ENCODE measurements at regions not wholly inside any gene's neighbourhood (a gene's known extent, or its start where the extent isn't known, plus 50 kb on each side); places are given as distances from the start of the nearest gene placed in this dataset.

- peaks cover 0 to 2% (median 0%) of the 10 kb centered on the region in 3 donors for H3K27me3 ChIP-seq (ENCODE audit: control insufficient read depth in 3 of 3, insufficient read depth in 3 of 3, low read length in 3 of 3)
- FAIRE-seq, result no peak
These were observed 315.5 kb upstream of the AZI2 start for GRCh38 chr3:28664123-28664522.

GRCh38 chr3:28667646-28668621 lies 319.3 kb upstream of the AZI2 start:
- WGBS, 3 donors, result 18 to 37% (median 20%) methylated on average over 5 of the region's 5 CpGs
- no peaks in the 10 kb centered on the region for H3K36me3 ChIP-seq (ENCODE audit: control insufficient read depth in 3 of 3, insufficient read depth in 2 of 3, low read depth in 1 of 3, low read length in 3 of 3)
- no peak for FAIRE-seq

More at GRCh38 chr3:28664123-28664522, 315.5 kb upstream of the AZI2 start:
- H3K27ac ChIP-seq (ENCODE audit: low read depth in 1 of 3, low read length in 2 of 3), result no peak overlapping the region
- H3K4me1 ChIP-seq (ENCODE audit: control insufficient read depth in 3 of 3, insufficient read depth in 2 of 3, low read depth in 1 of 3, low read length in 2 of 3), result no peaks in the 10 kb centered on the region
- no peak for DNase-seq
- no peaks in the 10 kb centered on the region for H3K36me3 ChIP-seq (ENCODE audit: control insufficient read depth in 3 of 3, insufficient read depth in 2 of 3, low read depth in 1 of 3, low read length in 3 of 3)
- no peaks in the 10 kb centered on the region for H3K9me3 ChIP-seq (ENCODE audit: control insufficient read depth in 2 of 2, insufficient read depth in 1 of 2, low read depth in 1 of 2, low read length in 1 of 2)
- no peak overlapping the region for H3K4me3 ChIP-seq (ENCODE audit: low read depth in 1 of 3, low read length in 3 of 3)
- 85 to 92% (median 92%) methylated on average over 5 of the region's 5 CpGs for WGBS, 3 donors

GRCh38 chr3:28669870-28670269 lies 321.2 kb upstream of the AZI2 start:
- FAIRE-seq, result no peak
- 54 to 76% (median 63%) methylated on average over 2 of the region's 2 CpGs for WGBS, 3 donors

More at GRCh38 chr3:28667646-28668621, 319.3 kb upstream of the AZI2 start:
- peak; percentile 38 to 70 for DNase-seq
- no peak overlapping the region for H3K4me3 ChIP-seq (ENCODE audit: low read depth in 1 of 3, low read length in 3 of 3)
- H3K9me3 ChIP-seq (ENCODE audit: control insufficient read depth in 2 of 2, insufficient read depth in 1 of 2, low read depth in 1 of 2, low read length in 1 of 2), result no peaks in the 10 kb centered on the region
- H3K4me1 ChIP-seq (ENCODE audit: control insufficient read depth in 3 of 3, insufficient read depth in 2 of 3, low read depth in 1 of 3, low read length in 2 of 3), result no peaks in the 10 kb centered on the region
- no peaks in the 10 kb centered on the region for H3K27me3 ChIP-seq (ENCODE audit: control insufficient read depth in 3 of 3, insufficient read depth in 3 of 3, low read length in 3 of 3)
- H3K27ac ChIP-seq (ENCODE audit: low read depth in 1 of 3, low read length in 2 of 3), result no peak overlapping the region

GRCh38 chr3:28672406-28672805 lies 323.8 kb upstream of the AZI2 start:
- H3K4me3 ChIP-seq (ENCODE audit: low read depth in 1 of 3, low read length in 3 of 3), result no peak overlapping the region
- H3K36me3 ChIP-seq (ENCODE audit: control insufficient read depth in 3 of 3, insufficient read depth in 2 of 3, low read depth in 1 of 3, low read length in 3 of 3), result no peaks in the 10 kb centered on the region
- DNase-seq (no peak), FAIRE-seq (no peak)
- H3K9me3 ChIP-seq (ENCODE audit: control insufficient read depth in 2 of 2, insufficient read depth in 1 of 2, low read depth in 1 of 2, low read length in 1 of 2), result no peaks in the 10 kb centered on the region
- no peaks in the 10 kb centered on the region for H3K4me1 ChIP-seq (ENCODE audit: control insufficient read depth in 3 of 3, insufficient read depth in 2 of 3, low read depth in 1 of 3, low read length in 2 of 3)
- WGBS, 3 donors, result 27 to 57% (median 32%) methylated on average over 2 of the region's 2 CpGs
- no peak overlapping the region for H3K27ac ChIP-seq (ENCODE audit: low read depth in 1 of 3, low read length in 2 of 3)
- H3K27me3 ChIP-seq (ENCODE audit: control insufficient read depth in 3 of 3, insufficient read depth in 3 of 3, low read length in 3 of 3), result no peaks in the 10 kb centered on the region

More at GRCh38 chr3:28669870-28670269, 321.2 kb upstream of the AZI2 start:
- Histone ChIP-seq H3K4me3 (ENCODE audit: low read depth in 1 of 3, low read length in 3 of 3) (no peak overlapping the region), H3K27ac (ENCODE audit: low read depth in 1 of 3, low read length in 2 of 3) (no peak overlapping the region), H3K27me3 (ENCODE audit: control insufficient read depth in 3 of 3, insufficient read depth in 3 of 3, low read length in 3 of 3) (no peaks in the 10 kb centered on the region), H3K4me1 (ENCODE audit: control insufficient read depth in 3 of 3, insufficient read depth in 2 of 3, low read depth in 1 of 3, low read length in 2 of 3) (no peaks in the 10 kb centered on the region), H3K36me3 (ENCODE audit: control insufficient read depth in 3 of 3, insufficient read depth in 2 of 3, low read depth in 1 of 3, low read length in 3 of 3) (no peaks in the 10 kb centered on the region), H3K9me3 (ENCODE audit: control insufficient read depth in 2 of 2, insufficient read depth in 1 of 2, low read depth in 1 of 2, low read length in 1 of 2) (no peaks in the 10 kb centered on the region)
- no peak for DNase-seq

- no peaks in the 10 kb centered on the region for H3K36me3 ChIP-seq (ENCODE audit: control insufficient read depth in 3 of 3, insufficient read depth in 2 of 3, low read depth in 1 of 3, low read length in 3 of 3)
- H3K9me3 ChIP-seq (ENCODE audit: control insufficient read depth in 2 of 2, insufficient read depth in 1 of 2, low read depth in 1 of 2, low read length in 1 of 2), result no peaks in the 10 kb centered on the region
- DNase-seq (no peak), FAIRE-seq (no peak)
- no peak overlapping the region for H3K27ac ChIP-seq (ENCODE audit: low read depth in 1 of 3, low read length in 2 of 3)
- no peaks in the 10 kb centered on the region for H3K4me1 ChIP-seq (ENCODE audit: control insufficient read depth in 3 of 3, insufficient read depth in 2 of 3, low read depth in 1 of 3, low read length in 2 of 3)
- H3K4me3 ChIP-seq (ENCODE audit: low read depth in 1 of 3, low read length in 3 of 3), result no peak overlapping the region
- H3K27me3 ChIP-seq (ENCODE audit: control insufficient read depth in 3 of 3, insufficient read depth in 3 of 3, low read length in 3 of 3), result no peaks in the 10 kb centered on the region
- WGBS, 3 donors, result 72 to 78% (median 72%) methylated on average over 3 of the region's 3 CpGs
These were observed 324.8 kb upstream of the AZI2 start for GRCh38 chr3:28673446-28673845.

DNA sequence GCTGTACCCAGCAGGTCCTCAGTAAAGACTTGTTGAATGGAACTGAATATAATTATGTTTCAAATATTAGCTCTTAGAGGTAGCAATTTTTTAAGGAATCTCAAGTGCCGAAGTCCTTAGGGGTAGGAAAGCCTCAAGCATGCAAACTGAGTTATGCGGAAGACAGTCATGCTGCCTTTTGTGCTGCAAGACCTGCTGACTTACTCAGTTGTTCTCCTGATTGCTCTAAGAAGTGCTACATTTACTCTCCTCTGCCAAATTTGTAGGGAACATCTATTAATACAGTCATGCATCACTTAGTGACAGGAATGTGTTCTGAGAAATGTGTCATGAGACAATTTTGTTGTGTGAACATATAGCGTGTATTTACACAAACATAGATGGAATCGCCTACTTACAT lies 325.6 kb upstream of the AZI2 start:
- no peak for FAIRE-seq
- H3K36me3 ChIP-seq (ENCODE audit: control insufficient read depth in 3 of 3, insufficient read depth in 2 of 3, low read depth in 1 of 3, low read length in 3 of 3), result no peaks in the 10 kb centered on the region

GRCh38 chr3:28677581-28677980 lies 329.0 kb upstream of the AZI2 start:
- FAIRE-seq, result no peak
- Histone ChIP-seq H3K4me1 (ENCODE audit: control insufficient read depth in 3 of 3, insufficient read depth in 2 of 3, low read depth in 1 of 3, low read length in 2 of 3) (no peaks in the 10 kb centered on the region), H3K9me3 (ENCODE audit: control insufficient read depth in 2 of 2, insufficient read depth in 1 of 2, low read depth in 1 of 2, low read length in 1 of 2) (no peaks in the 10 kb centered on the region), H3K27ac (ENCODE audit: low read depth in 1 of 3, low read length in 2 of 3) (no peak overlapping the region), H3K27me3 (ENCODE audit: control insufficient read depth in 3 of 3, insufficient read depth in 3 of 3, low read length in 3 of 3) (no peaks in the 10 kb centered on the region), H3K4me3 (ENCODE audit: low read depth in 1 of 3, low read length in 3 of 3) (no peak overlapping the region), H3K36me3 (ENCODE audit: control insufficient read depth in 3 of 3, insufficient read depth in 2 of 3, low read depth in 1 of 3, low read length in 3 of 3) (no peaks in the 10 kb centered on the region)
- no peak for DNase-seq
- WGBS, 3 donors, result 81 to 89% (median 84%) methylated on average over 9 of the region's 9 CpGs

More for the DNA sequence above, 325.6 kb upstream of the AZI2 start:
- no peak overlapping the region for H3K27ac ChIP-seq (ENCODE audit: low read depth in 1 of 3, low read length in 2 of 3)
- H3K4me1 ChIP-seq (ENCODE audit: control insufficient read depth in 3 of 3, insufficient read depth in 2 of 3, low read depth in 1 of 3, low read length in 2 of 3), result no peaks in the 10 kb centered on the region
- 91 to 95% (median 93%) methylated on average over 4 of the region's 4 CpGs for WGBS, 3 donors
- no peak overlapping the region for H3K4me3 ChIP-seq (ENCODE audit: low read depth in 1 of 3, low read length in 3 of 3)
- H3K27me3 ChIP-seq (ENCODE audit: control insufficient read depth in 3 of 3, insufficient read depth in 3 of 3, low read length in 3 of 3), result no peaks in the 10 kb centered on the region
- no peaks in the 10 kb centered on the region for H3K9me3 ChIP-seq (ENCODE audit: control insufficient read depth in 2 of 2, insufficient read depth in 1 of 2, low read depth in 1 of 2, low read length in 1 of 2)
- DNase-seq, result no peak

- WGBS, 3 donors, result 89 to 92% (median 91%) methylated on average over 8 of the region's 8 CpGs
These were observed 329.5 kb upstream of the AZI2 start for GRCh38 chr3:28678086-28678485.

More at GRCh38 chr3:28678086-28678485, 329.5 kb upstream of the AZI2 start:
- FAIRE-seq, result no peak
- Histone ChIP-seq H3K27me3 (ENCODE audit: control insufficient read depth in 3 of 3, insufficient read depth in 3 of 3, low read length in 3 of 3) (no peaks in the 10 kb centered on the region), H3K36me3 (ENCODE audit: control insufficient read depth in 3 of 3, insufficient read depth in 2 of 3, low read depth in 1 of 3, low read length in 3 of 3) (no peaks in the 10 kb centered on the region), H3K4me3 (ENCODE audit: low read depth in 1 of 3, low read length in 3 of 3) (no peak overlapping the region), H3K9me3 (ENCODE audit: control insufficient read depth in 2 of 2, insufficient read depth in 1 of 2, low read depth in 1 of 2, low read length in 1 of 2) (no peaks in the 10 kb centered on the region), H3K27ac (ENCODE audit: low read depth in 1 of 3, low read length in 2 of 3) (no peak overlapping the region), H3K4me1 (ENCODE audit: control insufficient read depth in 3 of 3, insufficient read depth in 2 of 3, low read depth in 1 of 3, low read length in 2 of 3) (no peaks in the 10 kb centered on the region)
- no peak for DNase-seq

All from small intestine (tissue), 7 donors.